HCT116 (cell line): ENCODE measurements at regions not wholly inside any gene's neighbourhood (a gene's known extent, or its start where the extent isn't known, plus 50 kb on each side); places are given as distances from the start of the nearest gene placed in this dataset.

ENCODE experiments used
- ATAC-seq: fragments of 200-7000 bp; cut with Tn5 transposase; 2 replicates; pipeline ENCODE4 v1.9.1; 2020; ENCODE audit warnings: mild to moderate bottlenecking, moderate library complexity
- BruUV-seq: library from RNA; stranded (reverse); fragments of 400-500 nt; replicated peaks from 2 replicates; lab custom pipeline; 2021; lab: Mats Ljungman, UMichigan
- CTCF ChIA-PET: fragments of 300-600 bp; sonication (Branson Sonifier 250); formaldehyde crosslinking; loops from one replicate; lab custom pipeline; 2021; ENCODE audit warnings: antibody characterized with exemption; lab: Charles Lee
- POLR2A ChIA-PET: fragments of 300-600, 350-600 bp; sonication (Branson Sonifier 250); formaldehyde crosslinking; loops from one replicate; lab custom pipeline; 2021; ENCODE audit warnings: antibody characterized with exemption; lab: Charles Lee
- RAD21 ChIA-PET, 2 experiments: fragments of 300-600 bp; sonication (Branson Sonifier 250); formaldehyde crosslinking; loops; one replicate each; lab custom pipeline; 2023; ENCODE audit warnings: low total read pairs in 2 of 2; ENCODE audit not compliant: uncharacterized antibody in 2 of 2, unreplicated experiment in 2 of 2, low non-redundant PET in 1 of 2; lab: Charles Lee
- DNase-seq: peaks from one replicate; pipeline ENCODE4 v3.0.0-alpha.2; 2010; ENCODE audit warnings: low read depth, low spot score
- H2AFZ ChIP-seq: fragments of 200-600 bp; shearing (Covaris generic), sonication (generic); 2 replicates; pipeline ENCODE4 v1.6.1; 2017; ENCODE audit warnings: low read depth, mixed run types, mixed read lengths, antibody characterized with exemption, low read length; ENCODE audit not compliant: poor library complexity, severe bottlenecking
- H3K27ac ChIP-seq: 2 replicates; pipeline ENCODE4 v1.5.1; 2012; ENCODE audit warnings: low read depth, low read length
- H3K27me3 ChIP-seq: fragments of 200-600 bp; sonication (generic); 2 replicates; pipeline ENCODE4 v1.6.1; 2016; ENCODE audit warnings: mixed run types, low read length, mixed read lengths; ENCODE audit not compliant: insufficient read depth
- H3K36me3 ChIP-seq, 2 experiments: fragments of 200-500 bp in 1 of 2; fragments of 200-600 bp in 1 of 2; sonication (Bioruptor generic) in 1 of 2; sonication (generic) in 1 of 2; 2 replicates each; pipeline versions ENCODE4 v1.5.1 to v1.6.1; 2014 to 2016; ENCODE audit warnings: low read length in 2 of 2, inconsistent platforms in 1 of 2, mixed read lengths in 1 of 2, mixed run types in 1 of 2; ENCODE audit not compliant: insufficient read depth in 2 of 2, control insufficient read depth in 1 of 2
- H3K4me1 ChIP-seq, 2 experiments: fragments of 200-600 bp in 1 of 2; sonication (generic) in 1 of 2; 2 replicates each; pipeline versions ENCODE4 v1.5.1 to v1.6.1; 2012 to 2017; ENCODE audit warnings: low read length in 2 of 2, inconsistent platforms in 1 of 2, mild to moderate bottlenecking in 1 of 2, mixed read lengths in 1 of 2, mixed run types in 1 of 2, moderate library complexity in 1 of 2; ENCODE audit not compliant: insufficient read depth in 2 of 2, control insufficient read depth in 1 of 2
- H3K4me2 ChIP-seq: fragments of 200-600 bp; sonication (generic); 2 replicates; pipeline ENCODE4 v1.6.1; 2017; ENCODE audit warnings: mixed run types, low read length, mixed read lengths
- H3K4me3 ChIP-seq, 2 experiments: fragments of 200-600 bp in 1 of 2; sonication (generic) in 1 of 2; replicated peaks in 1 of 2; 2 replicates each; pipeline ENCODE4 v1.5.1; 2011 to 2016; ENCODE audit warnings: low read length in 2 of 2, control low read depth in 1 of 2, low read depth in 1 of 2, mild to moderate bottlenecking in 1 of 2, mixed read lengths in 1 of 2, mixed run types in 1 of 2
- H3K79me2 ChIP-seq: fragments of 200-600 bp; sonication (generic); 2 replicates; pipeline ENCODE4 v1.6.1; 2017; ENCODE audit warnings: mild to moderate bottlenecking, mixed run types, low read length, moderate library complexity, mixed read lengths; ENCODE audit not compliant: insufficient read depth
- H3K9ac ChIP-seq: fragments of 200-600 bp; sonication (generic); 2 replicates; pipeline ENCODE4 v1.6.1; 2016; ENCODE audit warnings: low read length, mixed read lengths
- H3K9me2 ChIP-seq: fragments of 200-600 bp; sonication (generic), shearing (Covaris generic); 2 replicates; pipeline ENCODE4 v1.6.1; 2017; ENCODE audit warnings: mixed run types, mild to moderate bottlenecking, moderate library complexity; ENCODE audit not compliant: insufficient read depth
- H3K9me3 ChIP-seq, 2 experiments: fragments of 200-500 bp in 1 of 2; fragments of 200-600 bp in 1 of 2; sonication (Bioruptor generic) in 1 of 2; sonication (generic) in 1 of 2; 2 replicates each; pipeline ENCODE4 v1.6.1; 2014 to 2017; ENCODE audit warnings: low read length in 2 of 2, mixed read lengths in 2 of 2, inconsistent platforms in 1 of 2, low read depth in 1 of 2, mild to moderate bottlenecking in 1 of 2, mixed run types in 1 of 2, moderate library complexity in 1 of 2; ENCODE audit not compliant: control insufficient read depth in 1 of 2, insufficient read depth in 1 of 2
- H4K20me1 ChIP-seq: fragments of 200-600 bp; sonication (generic), shearing (Covaris generic); 2 replicates; pipeline ENCODE4 v1.6.1; 2017; ENCODE audit warnings: mixed run types, mild to moderate bottlenecking, moderate library complexity; ENCODE audit not compliant: insufficient read depth
- CBX3 ChIP-seq: IDR thresholded peaks from 2 replicates; pipeline ENCODE4 v1.6.1; 2012; ENCODE audit warnings: low read depth
- CEBPB ChIP-seq: IDR thresholded peaks from 2 replicates; pipeline ENCODE4 v1.6.1; 2012; ENCODE audit warnings: low read depth
- EGR1 ChIP-seq: IDR thresholded peaks from 2 replicates; pipeline ENCODE4 v1.6.1; 2012; ENCODE audit warnings: low read depth
- FOSL1 ChIP-seq: IDR thresholded peaks from 2 replicates; pipeline ENCODE4 v1.6.1; 2012; ENCODE audit warnings: low read depth
- RAD21 ChIP-seq: IDR thresholded peaks from 2 replicates; pipeline ENCODE4 v1.6.1; 2012; ENCODE audit warnings: low read depth, mild to moderate bottlenecking
- SIN3A ChIP-seq: IDR thresholded peaks from 2 replicates; pipeline ENCODE4 v1.6.1; 2012; ENCODE audit warnings: low read depth
- SP1 ChIP-seq: IDR thresholded peaks from 2 replicates; pipeline ENCODE4 v1.6.1; 2012; ENCODE audit warnings: low read depth
- TCF7L2 ChIP-seq: IDR thresholded peaks from 2 replicates; pipeline ENCODE4 v1.7.0; 2011; ENCODE audit warnings: borderline replicate concordance, inconsistent platforms; ENCODE audit not compliant: insufficient read depth, insufficient read length; ENCODE audit errors: extremely low read depth
- intact Hi-C: fragments of 100-400 bp; cut with micrococcal nuclease; formaldehyde crosslinking; loops from 2 replicates; pipeline ENCODE4 v1.10.0; 2022
- TF ChIP-seq, protein P1 (sequence below): IDR thresholded peaks from 2 replicates; pipeline ENCODE4 v1.6.1; 2012
- TF ChIP-seq, protein P2 (sequence below): IDR thresholded peaks from 2 replicates; pipeline ENCODE4 v1.6.1; 2011; ENCODE audit warnings: mild to moderate bottlenecking, low read length, moderate library complexity; ENCODE audit not compliant: insufficient replicate concordance; ENCODE audit errors: extremely low read depth

DNA sequence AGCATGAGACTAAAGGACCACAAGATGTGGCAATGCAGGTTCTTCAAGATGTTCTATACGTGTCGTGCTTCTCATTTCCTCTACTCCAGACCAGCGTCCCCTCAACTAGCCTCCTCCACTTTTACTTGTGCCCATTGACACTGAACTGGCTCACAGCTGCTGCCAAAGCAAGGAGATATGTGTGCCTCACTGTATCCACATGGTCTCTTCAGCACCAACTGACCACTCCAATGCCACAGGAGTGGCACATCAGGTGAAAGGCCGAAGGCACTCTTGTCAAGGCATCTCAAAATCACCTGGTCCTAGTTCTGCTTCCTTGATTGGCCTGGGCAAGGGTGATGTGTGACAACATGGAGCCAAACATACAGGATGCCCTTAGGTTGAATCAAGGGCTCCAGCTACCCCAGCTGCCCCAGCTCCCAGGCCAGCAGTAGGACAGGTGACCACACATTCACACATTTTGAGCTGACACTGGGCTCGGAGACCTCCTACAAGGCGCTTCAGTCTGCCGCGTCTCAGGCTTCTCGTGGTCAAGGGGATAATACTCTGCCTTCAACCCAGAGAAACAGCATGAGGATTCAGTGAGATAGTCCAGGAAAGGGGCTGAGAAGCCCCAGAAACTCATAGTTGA is 205.2 kb upstream of the CDH4 start:
- TF ChIP-seq EGR1 (no peak), CBX3 (no peak), TCF7L2 (no peak), FOSL1 (no peak), RAD21 (no peak), SP1 (no peak), CEBPB (no peak), SIN3A (no peak)
- TF ChIP-seq, protein P1, sequence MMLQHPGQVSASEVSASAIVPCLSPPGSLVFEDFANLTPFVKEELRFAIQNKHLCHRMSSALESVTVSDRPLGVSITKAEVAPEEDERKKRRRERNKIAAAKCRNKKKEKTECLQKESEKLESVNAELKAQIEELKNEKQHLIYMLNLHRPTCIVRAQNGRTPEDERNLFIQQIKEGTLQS = no peak
- TF ChIP-seq, protein P2, sequence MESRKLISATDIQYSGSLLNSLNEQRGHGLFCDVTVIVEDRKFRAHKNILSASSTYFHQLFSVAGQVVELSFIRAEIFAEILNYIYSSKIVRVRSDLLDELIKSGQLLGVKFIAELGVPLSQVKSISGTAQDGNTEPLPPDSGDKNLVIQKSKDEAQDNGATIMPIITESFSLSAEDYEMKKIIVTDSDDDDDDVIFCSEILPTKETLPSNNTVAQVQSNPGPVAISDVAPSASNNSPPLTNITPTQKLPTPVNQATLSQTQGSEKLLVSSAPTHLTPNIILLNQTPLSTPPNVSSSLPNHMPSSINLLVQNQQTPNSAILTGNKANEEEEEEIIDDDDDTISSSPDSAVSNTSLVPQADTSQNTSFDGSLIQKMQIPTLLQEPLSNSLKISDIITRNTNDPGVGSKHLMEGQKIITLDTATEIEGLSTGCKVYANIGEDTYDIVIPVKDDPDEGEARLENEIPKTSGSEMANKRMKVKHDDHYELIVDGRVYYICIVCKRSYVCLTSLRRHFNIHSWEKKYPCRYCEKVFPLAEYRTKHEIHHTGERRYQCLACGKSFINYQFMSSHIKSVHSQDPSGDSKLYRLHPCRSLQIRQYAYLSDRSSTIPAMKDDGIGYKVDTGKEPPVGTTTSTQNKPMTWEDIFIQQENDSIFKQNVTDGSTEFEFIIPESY = no peak
- no peak overlapping the region for H2AFZ ChIP-seq
- H3K27ac ChIP-seq = no peak overlapping the region
- RAD21 ChIA-PET = no interaction called here
- H3K4me2 ChIP-seq = no peak overlapping the region
- no TSS peak for BruUV-seq
- no peaks in the 10 kb centered on the region for H3K4me1 ChIP-seq
- POLR2A ChIA-PET = no interaction called here
- H3K9me2 ChIP-seq = no peaks in the 10 kb centered on the region
- no peaks in the 10 kb centered on the region for H3K79me2 ChIP-seq
- ATAC-seq (no peak), DNase-seq (no peak)
- H3K36me3 ChIP-seq = no peaks in the 10 kb centered on the region
- intact Hi-C loops = no loop called here
- CTCF ChIA-PET = no interaction called here
- H3K4me3 ChIP-seq = no peak overlapping the region
- H3K27me3 ChIP-seq = no peaks in the 10 kb centered on the region
- no peak overlapping the region for H3K9ac ChIP-seq
- peaks cover 8 to 49% of the 10 kb centered on the region in 2 experiments; a peak in 2 of 4 replicates for H3K9me3 ChIP-seq
- no peaks in the 10 kb centered on the region for H4K20me1 ChIP-seq
